HG03520 (cell line): ENCODE measurements at regions not wholly inside any gene's neighbourhood (a gene's known extent, or its start where the extent isn't known, plus 50 kb on each side); places are given as distances from the start of the nearest gene placed in this dataset.

Experiments used
- ATAC-seq: cut with Tn5 transposase; IDR thresholded peaks from one replicate; pipeline ENCODE4 v1.9.1; 2021; ENCODE audit warnings: mild to moderate bottlenecking, moderate library complexity; ENCODE audit not compliant: unreplicated experiment

- no peak for ATAC-seq
These were observed 78.7 kb upstream of the SERP2 start for GRCh38 chr13:44294876-44295275.

- no peak for ATAC-seq
These were observed 76.8 kb upstream of the SERP2 start for GRCh38 chr13:44296856-44297255.

DNA sequence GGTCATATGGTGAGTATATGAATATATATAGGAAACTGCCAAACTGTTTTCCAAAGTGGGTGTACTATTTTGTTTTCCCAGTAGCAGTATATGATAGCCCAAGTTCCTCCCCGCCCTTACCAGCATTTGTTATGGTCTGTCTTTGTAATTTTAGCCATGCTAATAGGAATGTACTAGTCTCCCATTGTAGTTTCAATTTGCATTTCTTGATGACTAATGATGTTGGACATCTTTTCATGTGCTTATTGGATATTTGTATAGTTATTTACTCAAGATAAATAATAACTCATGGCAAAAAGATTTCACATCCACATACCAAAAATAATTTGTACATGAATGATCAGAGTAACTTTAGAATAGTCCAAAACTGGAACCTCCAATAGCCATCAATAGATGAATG is 75.3 kb upstream of the SERP2 start:
- no peak for ATAC-seq

- no peak for ATAC-seq
These were observed 74.3 kb upstream of the SERP2 start for GRCh38 chr13:44299152-44299943.

DNA sequence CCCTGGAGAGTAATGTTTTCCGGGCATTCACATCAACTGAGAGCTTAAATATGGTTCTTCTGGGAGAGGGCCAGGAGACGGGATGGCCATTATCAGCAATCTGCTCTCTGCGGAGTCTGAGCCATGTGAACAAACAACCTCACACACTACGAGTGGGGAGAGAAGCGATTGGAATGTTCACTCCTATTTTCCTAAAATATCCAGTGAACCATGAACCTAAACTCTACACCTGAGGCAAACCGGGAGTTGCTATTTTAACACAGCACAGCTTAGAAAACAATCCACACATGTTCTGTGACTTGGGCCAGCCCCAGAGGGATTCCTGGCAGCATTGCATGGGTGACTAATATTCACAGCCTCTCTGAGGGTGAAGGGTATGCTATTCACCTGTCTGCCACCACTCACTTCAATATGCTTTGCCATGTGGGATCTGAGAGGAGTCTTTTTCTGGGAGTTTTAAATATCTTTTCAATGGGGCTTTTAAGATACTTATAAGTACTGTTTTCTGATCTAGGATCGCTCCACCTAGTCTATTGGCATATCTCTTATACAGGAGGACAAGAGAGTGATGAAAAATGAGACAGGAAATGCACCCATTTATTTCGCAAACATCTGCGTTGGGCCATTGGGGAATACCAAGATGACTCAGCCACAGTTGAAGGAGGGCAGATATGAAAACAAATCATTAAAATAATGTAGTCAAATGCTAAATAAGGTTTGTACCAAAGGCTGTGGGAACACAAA is 72.6 kb upstream of the SERP2 start:
- peak; percentile 74 for ATAC-seq

DNA sequence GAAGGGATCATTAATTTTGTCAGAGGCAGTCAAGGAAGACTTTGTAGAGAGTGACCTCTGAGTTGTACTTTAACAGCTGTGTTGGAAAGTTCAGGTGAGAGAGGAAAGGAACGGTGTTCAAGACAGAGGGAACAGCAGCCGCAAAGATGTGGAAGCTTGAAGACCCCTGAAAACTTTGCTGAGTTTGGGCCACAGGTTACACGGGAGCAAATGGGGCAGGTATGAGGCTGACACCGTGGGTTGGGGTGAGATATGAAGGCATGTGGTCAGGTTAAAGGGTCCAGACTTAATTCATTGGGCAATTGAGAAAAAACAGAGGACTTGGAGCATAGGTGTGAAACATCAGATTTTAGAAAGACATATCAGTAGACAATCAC is 72.0 kb upstream of the SERP2 start:
- ATAC-seq: no peak

DNA sequence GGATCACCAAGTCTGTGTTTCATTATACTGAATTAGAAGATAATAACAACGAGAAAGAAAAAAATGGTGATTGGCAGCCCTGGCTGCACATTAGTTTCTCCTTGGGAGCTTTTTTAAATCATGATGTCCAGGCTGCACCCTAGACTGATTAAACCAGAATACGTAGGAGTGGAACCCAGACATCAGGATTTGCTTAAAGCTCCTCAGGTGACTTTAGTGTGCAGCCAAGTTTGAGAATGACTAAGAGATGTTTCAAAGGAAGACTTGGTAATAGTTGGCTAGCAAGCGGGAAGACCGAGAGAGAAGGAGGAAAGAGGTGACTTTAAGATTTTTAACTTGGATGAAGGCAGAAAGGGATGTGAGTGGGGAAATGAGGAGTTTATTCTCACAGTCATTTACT is 71.4 kb upstream of the SERP2 start:
- no peak for ATAC-seq

DNA sequence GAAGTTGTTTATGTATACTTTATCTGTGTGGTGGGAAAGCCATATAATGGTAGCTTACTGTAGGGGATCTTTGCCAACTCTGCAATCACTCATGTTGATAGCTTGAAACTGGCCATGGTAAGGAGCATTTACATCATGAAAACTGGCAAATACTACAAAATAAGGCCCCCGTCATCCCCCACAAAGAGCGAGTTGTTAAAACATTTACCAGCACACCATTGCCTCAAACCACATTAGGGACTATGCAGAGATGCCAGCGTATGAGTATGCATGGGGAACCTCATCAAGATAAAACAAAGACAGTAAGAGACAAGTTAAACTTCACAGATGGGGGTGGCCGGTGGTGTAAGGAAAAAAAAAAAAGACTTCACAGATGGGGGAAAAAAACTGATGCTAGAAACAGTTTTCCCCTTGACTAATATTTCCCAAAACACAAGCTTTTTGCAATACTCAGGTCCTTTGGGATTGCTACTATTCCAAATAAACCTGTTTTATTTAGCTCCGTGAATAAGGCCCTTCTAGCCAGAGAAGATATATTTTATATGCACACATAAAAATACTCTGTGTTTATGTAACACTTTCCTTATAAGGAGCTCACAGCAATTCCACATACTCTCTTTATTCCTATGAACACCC is 70.6 kb upstream of the SERP2 start:
- ATAC-seq: no peak

- no peak for ATAC-seq
These were observed 69.8 kb upstream of the SERP2 start for GRCh38 chr13:44303681-44304432.

GRCh38 chr13:44304433-44304725 is 69.2 kb upstream of the SERP2 start:
- ATAC-seq: no peak

GRCh38 chr13:44305286-44305685 is 68.3 kb upstream of the SERP2 start:
- no peak for ATAC-seq

DNA sequence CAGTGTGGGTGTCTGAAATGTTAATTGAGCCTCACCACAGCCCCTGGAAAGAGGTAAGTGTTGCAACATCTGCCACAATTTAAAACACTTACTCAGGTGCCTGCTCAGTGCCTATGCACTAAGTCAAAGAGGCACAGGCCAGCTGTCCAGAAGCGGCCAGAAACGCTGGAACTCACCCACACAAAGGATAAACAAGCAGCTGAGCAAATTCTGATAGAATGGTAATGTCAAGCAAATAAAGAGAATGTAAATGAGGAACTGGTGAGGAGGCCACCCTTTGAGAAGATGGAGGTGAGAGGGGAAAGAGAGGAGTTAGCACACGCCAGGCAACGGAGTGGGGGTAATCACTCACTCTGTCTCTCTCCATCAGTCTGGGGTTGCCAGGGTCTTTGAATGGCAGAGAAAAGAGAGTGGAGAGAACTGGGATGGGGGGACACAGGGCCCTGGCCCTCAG is 67.7 kb upstream of the SERP2 start:
- ATAC-seq: no peak

DNA sequence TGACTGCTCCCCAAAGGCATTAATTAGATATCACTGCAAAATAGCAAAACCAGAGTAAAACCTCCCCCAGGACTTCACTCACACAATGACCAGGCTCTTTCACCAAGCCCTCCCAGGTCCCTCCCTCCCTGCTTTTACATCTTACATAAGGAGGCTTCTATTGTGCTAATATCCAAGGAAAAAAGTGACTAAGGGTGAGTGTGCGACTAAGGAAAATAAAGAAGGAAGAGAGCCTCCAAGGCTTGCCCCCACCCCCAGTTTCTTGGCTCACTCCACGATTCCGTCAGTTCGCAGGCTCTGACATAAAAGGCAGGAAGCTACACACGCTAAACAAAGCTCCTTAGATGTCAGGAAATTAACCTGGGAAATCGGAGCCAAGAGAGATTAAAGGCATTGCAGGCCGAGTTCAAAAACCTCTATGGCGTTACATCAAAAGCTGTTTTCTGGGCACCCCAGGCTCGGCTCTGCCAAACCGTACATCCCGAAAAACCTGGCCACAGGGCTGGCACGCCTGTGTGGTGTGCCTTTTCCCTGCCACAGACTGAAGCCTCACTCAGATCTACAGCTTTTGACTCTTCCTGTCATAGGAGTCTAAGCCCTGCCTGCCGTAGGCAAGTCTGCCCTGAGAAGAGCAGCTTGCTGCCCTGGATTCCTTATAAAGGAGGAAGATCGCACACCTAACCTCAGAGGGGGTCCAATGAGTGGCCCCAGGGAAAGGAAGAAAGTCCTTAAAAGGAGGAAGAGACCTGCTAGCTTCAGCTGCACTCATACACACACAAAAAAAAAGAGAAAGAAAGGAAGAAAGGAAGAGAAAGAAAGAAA is 67.0 kb upstream of the SERP2 start:
- no peak for ATAC-seq

DNA sequence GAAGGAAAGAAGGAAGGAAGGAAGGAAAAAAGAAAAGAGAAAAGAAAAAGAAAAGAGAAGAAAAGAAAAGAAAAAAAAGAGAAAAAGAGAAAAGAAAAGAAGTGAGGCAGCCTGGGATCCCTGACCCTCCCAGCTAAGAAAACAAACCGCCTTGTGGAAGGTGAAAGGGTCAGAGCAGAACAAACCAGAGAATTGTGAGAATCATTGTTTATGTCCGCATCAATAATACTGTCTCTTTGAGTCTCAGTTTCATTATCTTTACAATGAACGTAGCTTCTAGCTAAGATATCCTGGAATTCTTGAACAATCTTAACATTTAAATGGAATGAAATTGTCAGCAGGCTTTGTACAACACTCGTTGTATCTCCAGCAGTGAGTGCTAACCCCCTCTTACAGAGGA is 66.4 kb upstream of the SERP2 start:
- ATAC-seq: no peak

- ATAC-seq: no peak
These were observed 65.8 kb upstream of the SERP2 start for GRCh38 chr13:44307844-44308243.

GRCh38 chr13:44308352-44308751 is 65.3 kb upstream of the SERP2 start:
- no peak for ATAC-seq

DNA sequence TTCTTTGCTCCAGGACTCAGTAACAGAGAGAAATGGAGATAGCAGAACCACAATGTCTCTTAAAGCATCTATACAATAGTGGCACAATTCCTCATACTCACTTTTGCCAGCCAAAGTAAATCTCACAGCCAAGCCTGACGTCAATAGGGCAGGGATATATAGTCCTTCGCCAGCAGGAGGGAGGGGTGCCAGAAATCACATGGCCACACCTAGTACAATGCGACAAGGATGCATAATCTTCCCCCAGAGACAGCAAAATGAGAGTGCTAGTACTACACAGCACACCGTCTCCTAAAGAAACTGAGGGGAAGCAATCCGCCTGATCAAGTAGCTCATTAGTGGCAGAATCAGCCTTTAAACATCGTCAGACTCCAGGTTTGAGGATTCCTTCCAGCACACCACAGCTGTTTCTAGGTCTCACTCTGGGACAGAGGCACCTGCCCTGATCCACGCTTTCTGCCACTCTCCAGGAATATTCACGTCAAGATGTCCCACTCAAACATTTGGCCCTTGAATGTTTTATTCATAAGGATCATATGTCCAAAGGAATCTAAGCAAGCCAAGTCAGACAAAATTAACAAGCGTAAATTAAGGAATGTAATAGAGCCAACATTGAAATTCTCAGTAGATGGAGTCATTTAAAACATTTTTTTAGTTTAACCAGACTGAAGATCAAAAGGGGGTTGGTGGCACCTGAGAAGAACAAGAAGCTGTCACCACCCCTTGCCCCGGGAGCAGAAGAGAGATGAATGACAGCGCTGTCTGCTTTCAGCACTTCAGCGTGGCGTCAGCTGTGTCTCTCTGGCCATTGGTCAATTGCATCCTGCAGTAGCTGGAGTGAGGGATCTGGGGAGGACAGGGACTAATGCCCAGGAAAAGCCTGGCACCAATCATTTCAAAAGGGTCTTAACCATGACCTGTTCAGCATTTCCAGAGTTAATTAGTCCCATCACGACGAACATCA is 63.5 kb upstream of the SERP2 start:
- no peak for ATAC-seq

- no peak for ATAC-seq
These were observed 62.4 kb upstream of the SERP2 start for GRCh38 chr13:44311011-44311780.

DNA sequence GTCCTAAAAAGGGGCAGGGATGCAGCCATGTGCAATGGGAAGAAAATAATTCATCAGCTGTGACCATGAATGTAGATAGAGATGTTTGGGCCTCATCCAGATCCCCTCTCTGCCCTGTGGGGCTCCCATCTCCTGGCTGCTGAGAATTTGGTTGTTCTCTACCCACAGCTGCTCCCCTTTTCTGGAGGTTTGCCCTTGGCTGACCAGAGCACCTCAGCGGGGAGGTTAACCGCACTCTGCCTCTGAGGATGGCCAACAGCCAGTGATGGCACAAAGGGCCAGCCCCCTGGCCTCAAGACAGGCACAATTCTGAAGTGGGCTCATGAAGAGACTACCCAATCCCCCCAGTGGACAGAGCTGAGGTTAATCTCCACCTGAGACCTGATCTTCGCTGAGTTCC is 61.5 kb upstream of the SERP2 start:
- ATAC-seq: no peak
